Endodermal cell (in vitro differentiated cells): ENCODE measurements at regions not wholly inside any gene's neighbourhood (a gene's known extent, or its start where the extent isn't known, plus 50 kb on each side); places are given as distances from the start of the nearest gene placed in this dataset.
"Not testable (repeated sequence)": the region's sequence is repeated elsewhere in the genome, so short reads cannot be mapped to it uniquely, and the experiment has no call there.

Experiments
- DNase-seq: peaks from one replicate; pipeline ENCODE4 v3.0.0-alpha.2; 2017
- H3K27ac ChIP-seq: 2 replicates; pipeline ENCODE4 v1.5.1; 2013; ENCODE audit warnings: mild to moderate bottlenecking, low read depth, low read length, moderate library complexity
- H3K27me3 ChIP-seq: 2 replicates; pipeline ENCODE4 v1.6.1; 2013; ENCODE audit warnings: mild to moderate bottlenecking, low read length, moderate library complexity; ENCODE audit not compliant: insufficient read depth, control insufficient read depth, poor library complexity, severe bottlenecking
- H3K36me3 ChIP-seq: 2 replicates; pipeline ENCODE4 v1.7.0; 2013; ENCODE audit warnings: mild to moderate bottlenecking, low read length, moderate library complexity; ENCODE audit not compliant: control insufficient read depth, insufficient read depth
- H3K4me1 ChIP-seq: one replicate; pipeline ENCODE4 v1.7.0; 2013; ENCODE audit warnings: low read length; ENCODE audit not compliant: control insufficient read depth, insufficient read depth
- H3K4me3 ChIP-seq: 2 replicates; pipeline ENCODE4 v1.5.1; 2013; ENCODE audit warnings: mild to moderate bottlenecking, low read length, moderate library complexity
- H3K9ac ChIP-seq: 2 replicates; pipeline ENCODE4 v1.6.1; 2013; ENCODE audit warnings: mild to moderate bottlenecking, low read length, moderate library complexity; ENCODE audit not compliant: poor library complexity, severe bottlenecking; ENCODE audit errors: extremely low read depth
- H3K9me3 ChIP-seq: 2 replicates; pipeline ENCODE4 v1.6.1; 2013; ENCODE audit warnings: mild to moderate bottlenecking, low read length, moderate library complexity; ENCODE audit not compliant: control insufficient read depth
- H3K27ac Mint-ChIP-seq: 2 replicates; pipeline ENCODE4 v1.8.0; 2020; ENCODE audit warnings: mixed read lengths
- H3K27me3 Mint-ChIP-seq: 2 replicates; pipeline ENCODE4 v1.8.0; 2021; ENCODE audit warnings: mild to moderate bottlenecking, mixed read lengths; ENCODE audit not compliant: insufficient read depth
- H3K36me3 Mint-ChIP-seq: 2 replicates; pipeline ENCODE4 v1.8.0; 2020; ENCODE audit warnings: low read depth, mixed read lengths
- H3K4me1 Mint-ChIP-seq: 2 replicates; pipeline ENCODE4 v1.8.0; 2020; ENCODE audit warnings: mixed read lengths
- H3K4me3 Mint-ChIP-seq: 2 replicates; pipeline ENCODE4 v1.8.0; 2020; ENCODE audit warnings: mild to moderate bottlenecking, moderate library complexity, mixed read lengths
- H3K9me3 Mint-ChIP-seq: 2 replicates; pipeline ENCODE4 v1.8.0; 2020; ENCODE audit warnings: mild to moderate bottlenecking, mixed read lengths
- CTCF ChIP-seq: fragments of 200-600 bp; sonication (generic); conservative IDR thresholded peaks from 2 replicates; pipeline ENCODE4 v1.5.0; 2021; ENCODE audit warnings: antibody characterized with exemption, mild to moderate bottlenecking
- WGBS, 2 experiments: methylation state at CpG; one replicate each; pipeline versions ENCODE4 v1.1.5 to v1.1.7; 2013; ENCODE audit warnings: missing lambda C conversion rate in 2 of 2, mixed read lengths in 1 of 2; ENCODE audit not compliant: insufficient coverage in 1 of 2, insufficient read length in 1 of 2; 5-methylcytosine and 5-hydroxymethylcytosine counted together

DNA sequence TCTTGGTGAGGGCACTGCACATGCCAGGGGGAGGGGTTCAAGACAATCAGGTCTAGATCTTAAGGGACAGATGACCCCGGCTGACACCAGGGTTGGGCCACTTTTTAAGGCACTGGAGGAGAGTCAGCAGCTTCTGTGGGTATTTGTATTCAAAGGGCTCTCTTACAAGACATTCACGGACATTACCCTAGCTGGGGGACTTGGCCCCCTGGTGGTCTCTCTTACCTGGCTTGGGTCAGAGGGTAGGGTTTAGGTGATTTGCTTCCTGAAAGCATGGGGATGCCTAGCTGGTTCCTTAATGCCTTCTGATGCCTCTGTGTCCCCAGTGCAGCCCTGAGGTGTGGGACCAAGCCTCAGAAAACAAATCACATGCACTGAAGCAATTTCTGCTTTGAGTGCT is 354.7 kb downstream of the CDC5L start:
- no peak overlapping the region for H3K27ac Mint-ChIP-seq
- H3K27me3 Mint-ChIP-seq = no peaks in the 10 kb centered on the region
- peaks cover 24% of the 10 kb centered on the region for H3K9me3 Mint-ChIP-seq
- WGBS, 2 experiments = 83% methylated on average over 1 to 2 of the region's 2 CpGs
- peak; percentile 57 for DNase-seq
- no peak overlapping the region for H3K27ac ChIP-seq
- H3K9ac ChIP-seq = no peak overlapping the region
- no peaks in the 10 kb centered on the region for H3K27me3 ChIP-seq
- H3K9me3 ChIP-seq = peaks cover 23% of the 10 kb centered on the region
- H3K4me3 ChIP-seq = no peak overlapping the region
- H3K36me3 ChIP-seq = no peaks in the 10 kb centered on the region
- TF ChIP-seq CTCF = peak; percentile 56
- H3K4me3 Mint-ChIP-seq = no peak overlapping the region
- H3K4me1 Mint-ChIP-seq = peaks cover 21% of the 10 kb centered on the region
- peaks cover 3% of the 10 kb centered on the region for H3K4me1 ChIP-seq
- peaks cover 3% of the 10 kb centered on the region for H3K36me3 Mint-ChIP-seq

GRCh38 chr6:44742828-44743372 is 355.4 kb downstream of the CDC5L start:
- no peak overlapping the region for H3K4me3 Mint-ChIP-seq
- no peak for TF ChIP-seq CTCF
- WGBS, 2 experiments = 71 to 77% methylated on average over 2 of the region's 2 CpGs

DNA sequence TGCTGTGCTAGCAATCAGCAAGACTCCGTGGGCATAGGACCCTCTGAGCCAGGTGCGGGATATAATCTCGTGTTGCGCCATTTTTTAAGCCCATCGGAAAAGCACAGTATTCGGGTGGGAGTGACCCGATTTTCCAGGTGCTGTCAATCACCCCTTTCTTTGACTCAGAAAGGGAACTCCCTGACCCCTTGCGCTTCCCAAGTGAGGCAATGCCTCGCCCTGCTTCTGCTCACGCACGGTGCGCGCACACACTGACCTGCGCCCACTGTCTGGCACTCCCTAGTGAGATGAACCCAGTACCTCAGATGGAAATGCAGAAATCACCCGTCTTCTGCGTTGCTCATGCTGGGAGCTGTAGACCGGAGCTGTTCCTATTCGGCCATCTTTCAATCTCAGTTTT is 372.6 kb downstream of the CDC5L start:
- WGBS, 2 experiments = 92 to 94% methylated on average over 18 of the region's 18 CpGs

More at GRCh38 chr6:44742828-44743372, 355.4 kb downstream of the CDC5L start:
- H3K4me1 ChIP-seq = peaks cover 3% of the 10 kb centered on the region
- Mint-ChIP-seq H3K36me3 (peaks cover 3% of the 10 kb centered on the region), H3K4me1 (peaks cover 21% of the 10 kb centered on the region), H3K27me3 (no peaks in the 10 kb centered on the region), H3K9me3 (peaks cover 30% of the 10 kb centered on the region), H3K27ac (no peak overlapping the region)
- H3K36me3 ChIP-seq = no peaks in the 10 kb centered on the region
- H3K9me3 ChIP-seq = peaks cover 29% of the 10 kb centered on the region
- H3K27ac ChIP-seq = no peak overlapping the region
- H3K4me3 ChIP-seq = no peak overlapping the region
- no peak for DNase-seq
- H3K9ac ChIP-seq = no peak overlapping the region
- H3K27me3 ChIP-seq = no peaks in the 10 kb centered on the region

GRCh38 chr6:44761046-44761445 is 373.5 kb downstream of the CDC5L start:
- Mint-ChIP-seq H3K4me3 (no peak overlapping the region), H3K36me3 (no peaks in the 10 kb centered on the region), H3K9me3 (peaks cover 36% of the 10 kb centered on the region), H3K4me1 (no peaks in the 10 kb centered on the region), H3K27ac (no peak overlapping the region), H3K27me3 (no peaks in the 10 kb centered on the region)
- TF ChIP-seq CTCF = no peak
- Histone ChIP-seq H3K36me3 (no peaks in the 10 kb centered on the region), H3K27me3 (no peaks in the 10 kb centered on the region), H3K9ac (no peak overlapping the region), H3K4me3 (no peak overlapping the region), H3K9me3 (peaks cover 16% of the 10 kb centered on the region), H3K4me1 (no peaks in the 10 kb centered on the region), H3K27ac (no peak overlapping the region)
- no peak for DNase-seq

More for the DNA sequence above, 372.6 kb downstream of the CDC5L start:
- H3K27ac Mint-ChIP-seq, H3K4me3 Mint-ChIP-seq, H3K4me3 ChIP-seq, H3K27me3 ChIP-seq, H3K4me1 Mint-ChIP-seq, H3K36me3 Mint-ChIP-seq, H3K9ac ChIP-seq, H3K27me3 Mint-ChIP-seq, DNase-seq, H3K36me3 ChIP-seq, H3K4me1 ChIP-seq, H3K27ac ChIP-seq: not testable (repeated sequence)
- H3K9me3 Mint-ChIP-seq = peaks cover 38% of the 10 kb centered on the region
- H3K9me3 ChIP-seq = peaks cover 16% of the 10 kb centered on the region
